KBM-7 (cell line): ENCODE measurements at regions not wholly inside any gene's neighbourhood (a gene's known extent, or its start where the extent isn't known, plus 50 kb on each side); places are given as distances from the start of the nearest gene placed in this dataset.

ENCODE experiments used
- DNase-seq: peaks from one replicate; pipeline ENCODE4 v3.0.0-alpha.2; 2015
- in situ Hi-C: fragments of 300-500 bp; cut with MboI; formaldehyde crosslinking; loops from 2 replicates; pipeline ENCODE4 v1.14.3; 2020; ENCODE audit warnings: low sequenced_read_pairs, low pct_unique_long_range_greater_than_20kb, mixed read lengths

GRCh38 chr3:57009802-57010201 is 50.7 kb upstream of the SPATA12 start:
- DNase-seq = no peak
- in situ Hi-C loops = no loop called here

GRCh38 chr3:57009367-57009766 is 51.1 kb upstream of the SPATA12 start:
- in situ Hi-C loops = no loop called here

GRCh38 chr3:57007521-57008460 is 52.7 kb upstream of the SPATA12 start:
- in situ Hi-C loops = no loop called here

More at GRCh38 chr3:57009367-57009766, 51.1 kb upstream of the SPATA12 start:
- DNase-seq = no peak

DNA sequence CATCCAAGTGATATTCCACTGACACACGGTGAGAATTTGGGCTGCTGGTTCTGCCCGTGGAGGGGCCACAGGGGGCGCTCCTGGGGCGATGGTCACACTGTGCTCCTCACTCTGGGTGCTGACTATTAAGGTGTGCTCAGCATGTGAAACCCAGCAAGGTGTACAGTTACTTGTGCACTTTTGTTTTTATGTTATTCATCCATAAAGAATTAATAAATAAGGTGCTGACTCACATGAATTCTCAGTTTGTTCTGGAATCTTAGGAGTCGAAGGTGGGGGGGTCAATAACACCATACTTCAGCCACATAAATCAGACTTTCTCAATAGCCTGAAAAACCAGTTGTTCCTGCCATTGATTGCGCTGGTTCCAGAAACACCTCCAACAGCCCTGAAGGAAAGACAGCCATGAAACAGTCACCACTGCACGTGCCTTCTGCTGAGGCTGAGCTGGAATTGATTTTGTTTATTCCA is 53.5 kb upstream of the SPATA12 start:
- DNase-seq = no peak
- in situ Hi-C loops = no loop called here

More at GRCh38 chr3:57007521-57008460, 52.7 kb upstream of the SPATA12 start:
- peak; percentile 65 for DNase-seq

DNA sequence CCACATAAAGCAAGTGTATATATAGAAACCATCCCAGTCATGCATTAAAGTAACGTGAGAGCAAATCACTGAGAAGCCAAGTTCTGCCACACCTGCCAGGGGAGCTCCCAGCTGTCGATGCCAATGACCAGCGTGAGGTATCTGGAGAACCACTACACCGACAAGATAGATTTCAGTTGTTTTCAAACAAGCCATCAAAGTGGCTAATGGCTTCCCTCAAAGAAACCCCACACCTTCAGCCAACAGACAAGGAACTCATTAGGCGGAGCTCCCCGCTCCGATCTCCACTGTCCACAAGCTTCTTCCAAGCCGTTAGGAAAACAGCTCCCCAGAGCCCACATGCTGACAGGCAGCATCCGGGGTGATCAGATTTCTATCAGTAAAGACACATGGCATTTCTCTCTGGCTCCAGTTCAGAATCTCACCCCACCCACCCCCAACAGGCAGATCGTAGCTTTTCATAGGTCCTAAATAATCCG is 54.2 kb upstream of the SPATA12 start:
- in situ Hi-C loops = no loop called here
- DNase-seq = no peak

- in situ Hi-C loops = no loop called here
- no peak for DNase-seq
These were observed 56.2 kb upstream of the SPATA12 start for GRCh38 chr3:57004229-57004628.

GRCh38 chr3:57003676-57004075 is 56.8 kb upstream of the SPATA12 start:
- DNase-seq = no peak
- in situ Hi-C loops = no loop called here

- in situ Hi-C loops = no loop called here
- no peak for DNase-seq
These were observed 59.1 kb upstream of the SPATA12 start for GRCh38 chr3:57001356-57001755.

DNA sequence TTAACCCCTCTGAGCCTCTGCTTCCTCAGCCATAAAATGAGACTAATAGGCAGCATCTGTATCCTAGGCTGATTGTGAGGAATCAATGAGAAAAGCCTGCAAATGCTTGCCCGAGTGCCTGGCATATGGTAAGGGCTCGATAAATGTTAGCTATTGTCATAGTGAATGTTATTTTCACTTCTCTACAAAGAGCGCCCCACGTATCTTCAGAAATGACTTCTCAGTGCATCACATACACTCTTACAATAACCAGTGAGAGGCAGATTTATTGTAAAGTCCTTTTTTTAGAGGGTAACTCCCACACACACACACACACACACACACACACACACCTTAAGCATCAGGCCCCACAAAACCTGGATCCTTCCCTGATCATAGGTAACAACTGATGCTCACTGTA is 60.5 kb upstream of the SPATA12 start:
- DNase-seq = no peak
- in situ Hi-C loops = no loop called here

DNA sequence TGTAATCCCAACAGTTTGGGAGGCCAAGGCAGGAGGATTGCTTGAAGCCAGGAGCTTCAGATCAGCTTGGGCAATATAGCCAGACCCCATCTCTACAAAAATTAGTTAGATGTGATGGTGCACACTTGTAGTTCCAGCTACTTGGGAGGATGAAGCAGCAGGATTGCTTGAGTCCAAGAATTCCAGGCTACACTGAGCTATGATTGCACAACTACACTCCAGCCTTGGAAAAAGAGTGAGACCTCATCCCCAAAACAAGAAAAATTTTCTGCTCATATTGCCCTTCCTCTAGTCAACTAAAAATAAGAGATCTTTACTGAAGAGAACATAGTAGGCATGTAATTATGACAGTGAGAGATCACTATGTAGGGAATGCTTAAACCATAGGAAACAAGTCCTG is 60.9 kb upstream of the SPATA12 start:
- in situ Hi-C loops = loop anchor here (10.0 kb wide), 1 partner anchor 295 kb away; no protein-coding TSS in a partner anchor
- DNase-seq = no peak

DNA sequence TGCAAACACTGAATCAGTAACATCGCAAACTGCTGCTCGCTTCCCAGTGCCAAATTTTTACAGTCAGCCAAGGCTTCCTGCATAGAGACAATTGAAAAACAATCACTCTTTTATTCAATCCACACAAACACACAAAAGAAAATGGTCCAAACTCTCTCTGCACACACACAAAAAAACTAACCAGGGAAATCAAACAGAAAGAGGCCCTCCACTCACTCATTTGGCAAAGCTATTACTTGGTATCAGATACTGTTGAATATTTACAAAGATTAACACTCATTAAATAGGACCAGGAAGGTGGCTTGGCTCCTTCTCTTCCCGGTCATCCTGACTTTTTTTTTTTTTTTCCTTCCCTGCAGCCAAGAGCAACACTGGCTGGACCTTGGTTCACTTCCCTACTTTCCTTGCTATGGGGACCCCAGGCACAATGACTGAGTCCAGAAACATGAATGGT is 62.4 kb upstream of the SPATA12 start:
- DNase-seq = no peak
- in situ Hi-C loops = loop anchor here (10.0 kb wide), 1 partner anchor 293 kb away; no protein-coding TSS in a partner anchor

DNA sequence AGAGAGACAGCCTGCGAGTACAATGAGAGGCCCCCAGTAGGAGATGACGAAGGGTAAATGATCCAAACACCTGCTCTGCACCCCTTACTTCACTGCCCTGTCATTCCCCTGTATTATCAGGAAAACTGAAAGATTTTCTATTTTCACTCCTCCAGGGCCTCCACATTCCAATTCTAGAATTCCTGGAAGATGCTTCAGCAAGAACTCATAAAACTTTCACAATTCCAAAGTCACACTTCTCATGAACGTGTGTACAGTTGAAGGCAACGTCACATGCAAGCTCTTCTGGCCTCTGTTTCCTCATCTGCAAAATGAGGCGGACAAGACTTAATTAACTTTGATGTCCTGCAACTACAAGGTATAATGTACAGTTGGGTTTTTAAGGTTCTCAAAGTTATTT is 62.8 kb upstream of the SPATA12 start:
- in situ Hi-C loops = loop anchor here (10.0 kb wide), 1 partner anchor 293 kb away; no protein-coding TSS in a partner anchor
- no peak for DNase-seq

DNA sequence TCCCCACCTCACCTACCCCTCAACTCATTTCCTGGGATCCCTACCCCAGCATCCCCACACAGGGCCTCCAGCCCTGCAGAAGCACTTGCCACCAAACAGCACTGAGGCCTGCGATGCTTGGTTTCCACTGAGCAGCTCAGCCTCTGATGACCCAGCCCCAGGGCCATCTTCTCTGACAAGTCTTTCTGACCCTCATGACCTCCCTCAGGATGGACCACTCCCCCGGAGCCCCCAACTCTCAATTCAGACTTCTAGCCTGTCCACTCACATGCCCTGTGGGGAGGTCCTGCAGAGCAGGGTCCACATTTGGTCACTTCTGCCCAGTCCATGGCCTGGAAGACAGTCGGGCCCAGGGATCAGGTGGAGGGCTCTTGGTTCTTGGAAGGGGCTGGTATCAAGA is 63.4 kb upstream of the SPATA12 start:
- in situ Hi-C loops = loop anchor here (10.0 kb wide), 1 partner anchor 292 kb away; no protein-coding TSS in a partner anchor
- no peak for DNase-seq

GRCh38 chr3:56994391-56994790 is 66.1 kb upstream of the SPATA12 start:
- no peak for DNase-seq
- in situ Hi-C loops = loop anchor here (10.0 kb wide), 1 partner anchor 290 kb away; no protein-coding TSS in a partner anchor

DNA sequence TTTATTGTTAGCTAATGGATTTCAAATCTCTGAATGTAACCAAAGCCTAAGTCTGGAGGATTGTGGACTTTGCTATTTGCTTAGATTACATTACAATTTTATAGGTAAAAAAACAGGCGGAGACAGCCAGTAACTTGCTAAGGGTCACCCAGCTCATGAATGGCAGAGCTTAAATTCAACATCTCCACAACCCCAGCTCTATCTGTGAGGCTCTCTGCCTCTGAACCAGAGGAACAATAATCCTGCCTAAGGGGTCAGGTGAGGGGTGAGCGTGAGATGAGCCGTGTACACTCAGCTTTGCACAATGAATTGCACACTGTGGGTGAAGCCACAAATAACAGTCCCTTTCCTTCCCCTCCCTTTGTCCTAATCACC is 69.8 kb upstream of the SPATA12 start:
- no peak for DNase-seq
- in situ Hi-C loops = loop anchor here (10.0 kb wide), 1 partner anchor 286 kb away; no protein-coding TSS in a partner anchor

GRCh38 chr3:56989977-56990640 is 70.4 kb upstream of the SPATA12 start:
- in situ Hi-C loops = loop anchor here (10.0 kb wide), 1 partner anchor 285 kb away; no protein-coding TSS in a partner anchor
- no peak for DNase-seq

DNA sequence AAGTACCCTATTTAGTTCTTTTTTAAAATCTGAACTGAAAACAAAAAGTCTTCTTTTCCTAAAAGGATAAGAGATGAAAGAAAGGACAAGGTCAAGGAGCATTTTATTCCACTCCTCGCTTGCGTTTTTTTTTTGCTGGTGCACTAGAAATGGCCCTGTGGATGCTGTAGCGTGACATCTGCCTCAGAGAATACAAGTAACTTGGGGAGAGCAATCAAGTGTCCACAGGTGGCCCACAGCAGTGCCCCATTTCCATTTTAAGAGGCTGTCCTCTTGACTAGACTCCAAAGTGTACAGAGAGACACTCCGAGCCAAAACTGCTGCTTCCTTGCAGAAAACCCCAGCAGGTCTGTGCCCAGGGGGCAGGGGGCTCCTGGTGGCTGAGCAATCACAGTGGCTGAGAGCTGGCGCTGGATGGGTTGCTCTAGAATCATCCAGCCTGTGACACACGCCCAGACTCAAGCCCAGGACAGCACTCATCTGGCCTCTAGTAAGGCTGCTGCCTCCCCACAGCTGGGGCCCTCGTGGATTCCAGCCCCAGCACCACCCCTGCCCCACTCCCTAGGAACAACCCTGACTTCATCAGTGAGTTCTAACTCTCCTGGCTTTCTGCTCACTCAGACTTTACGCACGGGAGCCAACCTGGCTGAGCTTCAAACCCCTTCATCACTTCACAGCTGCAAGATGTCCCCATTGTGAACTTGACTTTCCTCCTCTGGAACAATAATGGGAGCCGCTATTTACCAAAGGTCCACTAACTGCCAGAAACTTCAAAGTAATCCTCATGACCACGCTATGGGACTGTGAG is 71.1 kb upstream of the SPATA12 start:
- no peak for DNase-seq
- in situ Hi-C loops = no loop called here

GRCh38 chr3:56988458-56989168 is 71.9 kb upstream of the SPATA12 start:
- in situ Hi-C loops = no loop called here
- DNase-seq = peak; percentile 79
